ENCODE measurements at regions not wholly inside any gene's neighbourhood (a gene's known extent, or its start where the extent isn't known, plus 50 kb on each side); places are given as distances from the start of the nearest gene placed in this dataset.

DNA sequence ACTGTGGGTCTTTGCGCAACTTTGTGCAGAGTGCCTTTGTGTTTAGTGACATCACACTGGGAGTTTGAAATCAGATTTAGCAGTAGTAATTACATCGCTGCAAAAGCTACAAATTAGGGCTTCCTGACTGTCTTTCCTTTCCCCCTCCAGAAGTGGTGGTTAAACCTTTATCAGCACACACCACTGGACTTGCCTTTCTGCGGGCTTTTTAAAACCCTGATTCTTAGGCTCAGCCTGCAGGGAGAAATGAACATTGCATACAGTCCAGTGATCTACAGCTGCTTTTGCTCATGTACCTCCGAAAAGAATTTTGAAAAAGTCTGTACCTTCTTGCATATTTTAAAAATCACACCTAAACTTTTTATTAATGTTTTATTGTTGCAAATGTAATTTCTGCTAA, 219.7 kb upstream of the NAALADL2 start:
- TF ChIP-seq, protein P1, sequence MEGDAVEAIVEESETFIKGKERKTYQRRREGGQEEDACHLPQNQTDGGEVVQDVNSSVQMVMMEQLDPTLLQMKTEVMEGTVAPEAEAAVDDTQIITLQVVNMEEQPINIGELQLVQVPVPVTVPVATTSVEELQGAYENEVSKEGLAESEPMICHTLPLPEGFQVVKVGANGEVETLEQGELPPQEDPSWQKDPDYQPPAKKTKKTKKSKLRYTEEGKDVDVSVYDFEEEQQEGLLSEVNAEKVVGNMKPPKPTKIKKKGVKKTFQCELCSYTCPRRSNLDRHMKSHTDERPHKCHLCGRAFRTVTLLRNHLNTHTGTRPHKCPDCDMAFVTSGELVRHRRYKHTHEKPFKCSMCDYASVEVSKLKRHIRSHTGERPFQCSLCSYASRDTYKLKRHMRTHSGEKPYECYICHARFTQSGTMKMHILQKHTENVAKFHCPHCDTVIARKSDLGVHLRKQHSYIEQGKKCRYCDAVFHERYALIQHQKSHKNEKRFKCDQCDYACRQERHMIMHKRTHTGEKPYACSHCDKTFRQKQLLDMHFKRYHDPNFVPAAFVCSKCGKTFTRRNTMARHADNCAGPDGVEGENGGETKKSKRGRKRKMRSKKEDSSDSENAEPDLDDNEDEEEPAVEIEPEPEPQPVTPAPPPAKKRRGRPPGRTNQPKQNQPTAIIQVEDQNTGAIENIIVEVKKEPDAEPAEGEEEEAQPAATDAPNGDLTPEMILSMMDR (conservative IDR thresholded peaks at IDR 0.05; ENCODE audit: low read depth, low read length): no peak
- no peak overlapping the region for H3K4me3 ChIP-seq (ENCODE audit: low read length)
- no peak for DNase-seq (ENCODE audit: low read depth)

DNA sequence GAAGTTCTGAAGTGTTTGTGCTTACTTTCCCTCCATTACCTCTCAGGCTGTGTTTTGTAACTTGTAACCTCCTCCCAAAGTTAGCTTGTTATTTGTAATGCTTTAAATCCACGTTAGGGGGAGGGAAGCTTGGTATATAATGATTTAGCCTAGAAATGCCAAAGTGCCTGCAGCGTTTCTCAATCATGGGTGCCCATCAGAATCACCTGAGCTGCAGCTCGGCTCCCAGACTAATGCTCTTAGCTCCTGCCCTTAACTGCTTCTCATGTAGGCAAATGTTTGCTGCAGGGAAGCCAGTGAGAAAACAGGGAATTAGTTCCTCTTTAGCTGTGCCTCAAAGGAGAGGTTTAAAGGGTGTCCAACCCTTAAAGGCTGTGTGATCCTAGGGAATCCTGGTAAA, 219.2 kb upstream of the NAALADL2 start:
- TF ChIP-seq, protein P1 (conservative IDR thresholded peaks at IDR 0.05; ENCODE audit: low read depth, low read length): no peak
- DNase-seq (ENCODE audit: low read depth): no peak
- H3K4me3 ChIP-seq (ENCODE audit: low read length): no peak overlapping the region

DNA sequence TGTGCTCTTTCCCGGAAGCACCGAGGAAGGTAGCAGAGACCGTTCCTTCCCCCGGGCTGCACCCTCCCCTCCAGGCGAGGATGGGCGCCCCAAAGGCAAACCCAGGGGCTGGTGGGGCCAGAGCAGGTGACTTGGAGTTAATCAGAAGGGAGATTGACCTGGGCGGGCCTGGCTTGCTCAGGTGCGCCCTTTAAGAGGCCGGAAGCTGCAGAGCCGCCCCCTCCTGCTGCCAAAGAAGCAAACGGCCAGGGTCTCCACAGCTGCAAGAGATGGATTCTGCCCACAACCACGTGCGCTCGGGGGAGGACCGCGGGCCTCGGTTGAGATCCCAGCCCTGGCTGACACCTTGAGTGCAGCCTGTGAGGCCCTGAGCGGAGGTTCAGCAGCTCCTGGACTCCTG, 218.2 kb upstream of the NAALADL2 start:
- no peak overlapping the region for H3K4me3 ChIP-seq (ENCODE audit: low read length)
- DNase-seq (ENCODE audit: low read depth): no peak
- TF ChIP-seq, protein P1 (conservative IDR thresholded peaks at IDR 0.05; ENCODE audit: low read depth, low read length): no peak

DNA sequence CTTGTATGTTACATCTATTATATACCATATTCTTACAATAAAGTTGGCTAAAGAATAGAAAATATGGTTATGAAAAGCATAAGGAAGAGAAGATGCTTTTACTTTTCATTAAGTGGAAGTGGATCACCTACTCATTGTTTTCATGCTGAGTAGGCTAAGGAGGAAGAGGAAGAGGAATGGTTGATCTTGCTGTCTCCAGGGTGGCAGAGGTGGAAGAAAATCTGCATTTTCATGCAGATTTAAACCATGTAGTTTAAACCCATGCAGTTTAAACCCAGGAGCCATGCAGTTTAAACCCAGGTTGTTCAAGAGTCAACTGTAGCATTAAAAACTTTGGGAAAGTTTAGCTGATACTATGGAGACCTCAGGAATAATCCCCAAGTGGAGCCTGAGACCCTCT, 214.8 kb upstream of the NAALADL2 start:
- no peak for DNase-seq (ENCODE audit: low read depth)
- H3K4me3 ChIP-seq (ENCODE audit: low read length): no peak overlapping the region
- TF ChIP-seq, protein P1 (conservative IDR thresholded peaks at IDR 0.05; ENCODE audit: low read depth, low read length): no peak

DNA sequence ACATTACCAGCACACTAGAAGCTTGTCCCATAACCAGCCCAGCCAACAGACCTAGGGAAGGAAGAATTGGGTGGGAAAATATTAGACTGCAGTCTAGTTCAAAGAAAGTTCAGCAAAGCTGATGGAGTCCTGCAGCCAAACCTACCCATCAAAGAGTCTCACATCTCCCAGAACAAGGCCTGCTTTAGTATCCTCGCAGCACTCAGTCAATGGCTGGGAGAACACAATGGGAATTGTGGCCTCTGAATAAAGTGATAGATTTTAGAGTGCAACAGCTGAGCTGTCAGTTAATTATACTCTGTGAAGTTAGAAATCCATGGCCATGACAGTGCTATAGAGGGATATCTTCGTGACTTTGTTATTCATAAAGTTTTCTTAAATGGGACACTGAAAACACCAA, 207.2 kb upstream of the NAALADL2 start:
- no peak for DNase-seq (ENCODE audit: low read depth)
- no peak overlapping the region for H3K4me3 ChIP-seq (ENCODE audit: low read length)
- TF ChIP-seq, protein P1 (conservative IDR thresholded peaks at IDR 0.05; ENCODE audit: low read depth, low read length): no peak

DNA sequence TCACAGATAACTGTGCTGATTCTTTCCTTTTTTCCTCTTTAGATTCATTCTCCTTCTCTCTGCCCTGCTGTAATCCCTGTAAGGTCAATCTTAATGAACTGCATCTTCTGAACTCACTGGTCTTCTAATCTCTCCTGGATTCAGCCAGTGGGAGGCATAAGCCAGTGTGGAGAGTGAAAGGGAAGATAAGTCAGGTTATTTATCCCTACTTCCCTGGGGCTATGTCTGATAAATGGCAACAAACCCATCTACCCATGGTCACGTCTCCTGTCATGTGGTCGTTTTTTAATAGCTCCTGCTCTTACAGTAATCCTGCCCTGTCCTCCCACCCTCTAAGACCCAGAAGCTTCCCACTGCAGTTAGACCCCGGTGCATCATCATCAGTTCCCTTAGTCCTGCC, 199.6 kb upstream of the NAALADL2 start:
- no peak for DNase-seq (ENCODE audit: low read depth)
- TF ChIP-seq, protein P1 (conservative IDR thresholded peaks at IDR 0.05; ENCODE audit: low read depth, low read length): no peak
- no peak overlapping the region for H3K4me3 ChIP-seq (ENCODE audit: low read length)

DNA sequence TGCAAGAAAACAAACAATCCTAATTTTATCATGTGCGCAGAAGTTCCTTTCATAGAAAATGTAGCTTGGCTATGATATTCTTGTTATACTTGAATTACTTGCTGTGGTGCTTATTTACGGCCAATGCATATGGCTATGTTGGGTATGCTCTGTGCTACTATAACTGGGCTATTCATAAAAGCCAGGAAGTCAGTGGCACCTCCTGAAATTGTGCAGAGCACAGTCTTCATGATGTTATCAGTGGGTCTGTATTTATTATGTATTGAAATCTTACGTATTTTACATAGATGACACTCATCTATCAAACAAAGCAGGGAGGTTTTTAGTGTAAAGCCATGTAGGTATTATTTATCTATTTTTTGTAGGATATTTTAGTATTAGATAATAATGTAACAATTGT, 196.5 kb upstream of the NAALADL2 start:
- TF ChIP-seq, protein P1 (conservative IDR thresholded peaks at IDR 0.05; ENCODE audit: low read depth, low read length): no peak
- no peak for DNase-seq (ENCODE audit: low read depth)
- no peak overlapping the region for H3K4me3 ChIP-seq (ENCODE audit: low read length)

Data from retinal pigment epithelial cell (primary cell).